ENCODE measurements at regions not wholly inside any gene's neighbourhood (a gene's known extent, or its start where the extent isn't known, plus 50 kb on each side); places are given as distances from the start of the nearest gene placed in this dataset.

- ChIA-PET POLR2A (no interaction called here), CTCF (interaction anchor here (1.1 kb wide), 1 partner anchor 18 kb away, joined by 3 read pairs; no protein-coding TSS in a partner anchor)
- H3K4me3 ChIP-seq (ENCODE audit: low read depth, low read length) = no peak overlapping the region
- TF ChIP-seq, protein P1, sequence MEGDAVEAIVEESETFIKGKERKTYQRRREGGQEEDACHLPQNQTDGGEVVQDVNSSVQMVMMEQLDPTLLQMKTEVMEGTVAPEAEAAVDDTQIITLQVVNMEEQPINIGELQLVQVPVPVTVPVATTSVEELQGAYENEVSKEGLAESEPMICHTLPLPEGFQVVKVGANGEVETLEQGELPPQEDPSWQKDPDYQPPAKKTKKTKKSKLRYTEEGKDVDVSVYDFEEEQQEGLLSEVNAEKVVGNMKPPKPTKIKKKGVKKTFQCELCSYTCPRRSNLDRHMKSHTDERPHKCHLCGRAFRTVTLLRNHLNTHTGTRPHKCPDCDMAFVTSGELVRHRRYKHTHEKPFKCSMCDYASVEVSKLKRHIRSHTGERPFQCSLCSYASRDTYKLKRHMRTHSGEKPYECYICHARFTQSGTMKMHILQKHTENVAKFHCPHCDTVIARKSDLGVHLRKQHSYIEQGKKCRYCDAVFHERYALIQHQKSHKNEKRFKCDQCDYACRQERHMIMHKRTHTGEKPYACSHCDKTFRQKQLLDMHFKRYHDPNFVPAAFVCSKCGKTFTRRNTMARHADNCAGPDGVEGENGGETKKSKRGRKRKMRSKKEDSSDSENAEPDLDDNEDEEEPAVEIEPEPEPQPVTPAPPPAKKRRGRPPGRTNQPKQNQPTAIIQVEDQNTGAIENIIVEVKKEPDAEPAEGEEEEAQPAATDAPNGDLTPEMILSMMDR (IDR thresholded peaks at IDR 0.05; ENCODE audit: insufficient read depth, low read length, missing control alignments) = no peak
- DNase-seq (ENCODE audit: low read depth, low spot score) = no peak
Observed at GRCh38 chr2:128641421-128642080, 322.9 kb upstream of the HS6ST1 start.

GRCh38 chr2:128642316-128642715 lies 323.6 kb upstream of the HS6ST1 start:
- DNase-seq (ENCODE audit: low read depth, low spot score) = no peak
- CTCF ChIA-PET = interaction anchor here (1.3 to 1.4 kb wide), 2 partner anchors 18 to 321 kb away, joined by 3 to 4 read pairs; no protein-coding TSS in a partner anchor
- POLR2A ChIA-PET = no interaction called here
- TF ChIP-seq, protein P1 (IDR thresholded peaks at IDR 0.05; ENCODE audit: insufficient read depth, low read length, missing control alignments) = no peak
- H3K4me3 ChIP-seq (ENCODE audit: low read depth, low read length) = no peak overlapping the region

GRCh38 chr2:128642821-128643220 lies 324.2 kb upstream of the HS6ST1 start:
- TF ChIP-seq, protein P1 (IDR thresholded peaks at IDR 0.05; ENCODE audit: insufficient read depth, low read length, missing control alignments) = no peak
- no peak for DNase-seq (ENCODE audit: low read depth, low spot score)
- ChIA-PET POLR2A (no interaction called here), CTCF (interaction anchor here (1.3 to 1.4 kb wide), 2 partner anchors 18 to 321 kb away, joined by 3 to 4 read pairs; no protein-coding TSS in a partner anchor)
- no peak overlapping the region for H3K4me3 ChIP-seq (ENCODE audit: low read depth, low read length)

- TF ChIP-seq, protein P1 (IDR thresholded peaks at IDR 0.05; ENCODE audit: insufficient read depth, low read length, missing control alignments) = no peak
- H3K4me3 ChIP-seq (ENCODE audit: low read depth, low read length) = no peak overlapping the region
- POLR2A ChIA-PET = no interaction called here
- DNase-seq (ENCODE audit: low read depth, low spot score) = no peak
- CTCF ChIA-PET = interaction anchor here (1.3 to 1.4 kb wide), 2 partner anchors 19 to 322 kb away, joined by 3 to 4 read pairs; no protein-coding TSS in a partner anchor
Observed at GRCh38 chr2:128643221-128644065, 324.8 kb upstream of the HS6ST1 start.

DNA sequence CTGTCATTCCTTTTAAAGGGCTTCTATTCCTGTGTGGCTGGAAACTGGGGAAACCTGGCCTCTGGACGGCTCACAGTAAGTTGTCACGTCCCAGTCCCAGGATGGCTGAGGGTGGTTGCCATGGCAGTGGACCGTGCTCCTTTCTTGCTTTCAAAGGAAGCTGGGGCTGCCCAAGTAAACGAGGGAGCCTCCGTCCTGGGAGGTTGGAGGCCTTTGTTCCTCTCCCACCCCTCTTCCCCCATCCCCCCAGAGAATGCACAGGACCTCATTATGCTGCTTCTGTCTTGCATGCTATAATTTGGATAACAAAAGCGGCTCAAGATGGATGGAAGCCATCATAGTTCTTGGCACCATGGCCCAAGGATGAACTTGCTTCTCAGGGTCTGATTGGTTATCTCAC lies 325.5 kb upstream of the HS6ST1 start:
- DNase-seq (ENCODE audit: low read depth, low spot score) = no peak
- TF ChIP-seq, protein P1 (IDR thresholded peaks at IDR 0.05; ENCODE audit: insufficient read depth, low read length, missing control alignments) = no peak
- ChIA-PET CTCF (no interaction called here), POLR2A (no interaction called here)
- no peak overlapping the region for H3K4me3 ChIP-seq (ENCODE audit: low read depth, low read length)

GRCh38 chr2:128644718-128645256 lies 326.1 kb upstream of the HS6ST1 start:
- H3K4me3 ChIP-seq (ENCODE audit: low read depth, low read length) = no peak overlapping the region
- no peak for DNase-seq (ENCODE audit: low read depth, low spot score)
- ChIA-PET POLR2A (no interaction called here), CTCF (no interaction called here)
- TF ChIP-seq, protein P1 (IDR thresholded peaks at IDR 0.05; ENCODE audit: insufficient read depth, low read length, missing control alignments) = no peak

Data from AG04449 (cell line).